SK-N-SH (cell line): ENCODE measurements at regions not wholly inside any gene's neighbourhood (a gene's known extent, or its start where the extent isn't known, plus 50 kb on each side); places are given as distances from the start of the nearest gene placed in this dataset.

Experiments used
- CTCF ChIA-PET: fragments of 300-600, 350-600 bp; formaldehyde crosslinking; extraction: SDS; loops from one replicate; lab custom pipeline; 2021; lab: Yijun Ruan, JAX
- POLR2A ChIA-PET: fragments of 350-600 bp; sonication (Branson Sonifier 250); formaldehyde crosslinking; extraction: SDS; loops from one replicate; lab custom pipeline; 2020; ENCODE audit warnings: antibody characterized with exemption, inconsistent platforms; lab: Yijun Ruan, JAX
- DNase-seq: peaks from one replicate; pipeline ENCODE4 v3.0.0; 2012
- H2AFZ ChIP-seq: fragments of 200-600 bp; sonication (generic); 2 replicates; pipeline ENCODE4 v1.8.1; 2016; ENCODE audit warnings: antibody characterized with exemption, mild to moderate bottlenecking, low read depth
- H3F3A ChIP-seq: fragments of 200-600 bp; sonication (generic); replicated peaks from 2 replicates; pipeline ENCODE3; 2016; ENCODE audit warnings: antibody characterized with exemption, mild to moderate bottlenecking; ENCODE audit not compliant: insufficient read depth
- H3K27ac ChIP-seq, 2 experiments: fragments of 200-500 bp in 1 of 2; fragments of 200-600 bp in 1 of 2; sonication (Bioruptor generic) in 1 of 2; sonication (generic), shearing (Covaris generic) in 1 of 2; 2 replicates each; pipeline versions ENCODE4 v1.5.1 to v1.6.1; 2014 to 2016; ENCODE audit warnings: low read depth in 2 of 2, inconsistent platforms in 1 of 2, low read length in 1 of 2, mild to moderate bottlenecking in 1 of 2, mixed read lengths in 1 of 2
- H3K27me3 ChIP-seq: fragments of 200-600 bp; sonication (generic), shearing (Covaris generic); 2 replicates; pipeline ENCODE4 v1.6.1; 2016; ENCODE audit warnings: mixed run types; ENCODE audit not compliant: insufficient read depth
- H3K36me3 ChIP-seq, 2 experiments: fragments of 200-500 bp in 1 of 2; fragments of 200-600 bp in 1 of 2; sonication (Bioruptor generic) in 1 of 2; sonication (generic) in 1 of 2; replicated peaks in 1 of 2; 2 replicates each; pipeline versions ENCODE3 to v1.5.1; 2014 to 2016; ENCODE audit warnings: low read length in 1 of 2, mild to moderate bottlenecking in 1 of 2; ENCODE audit not compliant: insufficient read depth in 2 of 2, control insufficient read depth in 1 of 2
- H3K4me1 ChIP-seq, 2 experiments: fragments of 200-500 bp in 1 of 2; fragments of 200-600 bp in 1 of 2; sonication (Bioruptor generic) in 1 of 2; sonication (generic), shearing (Covaris generic) in 1 of 2; 2 replicates each; pipeline versions ENCODE4 v1.5.1 to v1.6.1; 2014 to 2016; ENCODE audit warnings: low read depth in 1 of 2, low read length in 1 of 2, mixed run types in 1 of 2; ENCODE audit not compliant: insufficient read depth in 2 of 2, control insufficient read depth in 1 of 2
- H3K4me2 ChIP-seq: fragments of 200-600 bp; sonication (generic), shearing (Covaris generic); 2 replicates; pipeline ENCODE4 v1.6.1; 2017; ENCODE audit warnings: mixed run types
- H3K4me3 ChIP-seq, 2 experiments: fragments of 200-500 bp in 1 of 2; fragments of 200-600 bp in 1 of 2; sonication (Bioruptor generic) in 1 of 2; sonication (generic), shearing (Covaris generic) in 1 of 2; 2 replicates each; pipeline versions ENCODE4 v1.5.1 to v1.8.1; 2014 to 2016; ENCODE audit warnings: low read depth in 2 of 2, inconsistent platforms in 1 of 2, low read length in 1 of 2, mild to moderate bottlenecking in 1 of 2, mixed read lengths in 1 of 2, moderate library complexity in 1 of 2
- H3K79me2 ChIP-seq: fragments of 200-600 bp; sonication (generic); 2 replicates; pipeline ENCODE4 v1.8.1; 2017; ENCODE audit warnings: mild to moderate bottlenecking; ENCODE audit not compliant: insufficient read depth
- H3K9ac ChIP-seq: fragments of 200-600 bp; sonication (generic); 2 replicates; pipeline ENCODE4 v1.6.1; 2017; ENCODE audit warnings: mixed run types
- H3K9me2 ChIP-seq: fragments of 200-600 bp; sonication (generic); 2 replicates; pipeline ENCODE4 v1.6.1; 2017; ENCODE audit warnings: mixed run types
- H3K9me3 ChIP-seq: fragments of 200-600 bp; sonication (generic); 2 replicates; pipeline ENCODE4 v1.6.1; 2017; ENCODE audit warnings: mixed run types, mild to moderate bottlenecking, moderate library complexity
- H4K20me1 ChIP-seq: fragments of 200-600 bp; sonication (generic); 2 replicates; pipeline ENCODE4 v1.6.1; 2017; ENCODE audit warnings: mild to moderate bottlenecking, mixed run types; ENCODE audit not compliant: insufficient read depth
- ELF1 ChIP-seq: IDR thresholded peaks from 2 replicates; pipeline ENCODE4 v1.4.0; 2012
- EZH2phosphoT487 ChIP-seq: fragments of 200-600 bp; sonication (generic); IDR thresholded peaks from 2 replicates; pipeline ENCODE4 v1.6.1; 2017; ENCODE audit warnings: low read depth, mixed run types, mild to moderate bottlenecking, antibody characterized with exemption, moderate library complexity, borderline replicate concordance
- FOXM1 ChIP-seq: IDR thresholded peaks from 2 replicates; pipeline ENCODE4 v1.4.0; 2012; ENCODE audit warnings: low read depth, mild to moderate bottlenecking
- GABPA ChIP-seq: IDR thresholded peaks from 2 replicates; pipeline ENCODE4 v1.4.0; 2012; ENCODE audit warnings: low read depth, mild to moderate bottlenecking
- MEF2A ChIP-seq: IDR thresholded peaks from 2 replicates; pipeline ENCODE4 v1.4.0; 2012; ENCODE audit warnings: low read depth, borderline replicate concordance
- MXI1 ChIP-seq: IDR thresholded peaks from 2 replicates; pipeline ENCODE4 v1.6.1; 2012; ENCODE audit warnings: mild to moderate bottlenecking, low read depth, low read length, improper control_type of control experiment
- NRF1 ChIP-seq: IDR thresholded peaks from 2 replicates; pipeline ENCODE4 v1.6.1; 2012; ENCODE audit warnings: low read depth, mild to moderate bottlenecking, low read length
- POLR2AphosphoS5 ChIP-seq: IDR thresholded peaks from 2 replicates; pipeline ENCODE4 v1.6.1; 2012; ENCODE audit warnings: low read depth, low read length
- RCOR1 ChIP-seq: fragments of 150-350 bp; IDR thresholded peaks from 2 replicates; pipeline ENCODE4 v1.6.1; 2017; ENCODE audit warnings: antibody characterized with exemption, low read length
- SMC3 ChIP-seq: IDR thresholded peaks from 2 replicates; pipeline ENCODE4 v1.6.1; 2012; ENCODE audit warnings: low read depth, low read length, improper control_type of control experiment
- TCF12 ChIP-seq: IDR thresholded peaks from 2 replicates; pipeline ENCODE4 v1.4.0; 2012
- TEAD4 ChIP-seq: IDR thresholded peaks from 2 replicates; pipeline ENCODE4 v1.4.0; 2012; ENCODE audit warnings: mild to moderate bottlenecking, borderline replicate concordance; ENCODE audit not compliant: insufficient read depth
- WGBS: methylation state at CpG from one replicate; pipeline ENCODE4 v1.1.6; 2017; ENCODE audit warnings: low lambda C conversion rate; 5-methylcytosine and 5-hydroxymethylcytosine counted together
- TF ChIP-seq, protein P1 (sequence below): IDR thresholded peaks from 2 replicates; pipeline ENCODE4 v1.4.0; 2012; ENCODE audit warnings: low read depth, borderline replicate concordance
- TF ChIP-seq, protein P2 (sequence below): fragments of 150-350 bp; IDR thresholded peaks from 2 replicates; pipeline ENCODE4 v1.6.1; 2016; ENCODE audit warnings: mild to moderate bottlenecking, low read depth, low read length
- TF ChIP-seq, protein P3 (sequence below): IDR thresholded peaks from 2 replicates; pipeline ENCODE4 v1.6.1; 2012; ENCODE audit warnings: mild to moderate bottlenecking, low read depth, low read length, moderate library complexity
- TF ChIP-seq, protein P4 (sequence below): fragments of 150-350 bp; IDR thresholded peaks from 2 replicates; pipeline ENCODE4 v1.6.1; 2017; ENCODE audit warnings: antibody characterized with exemption, low read length, low read depth, borderline replicate concordance

DNA sequence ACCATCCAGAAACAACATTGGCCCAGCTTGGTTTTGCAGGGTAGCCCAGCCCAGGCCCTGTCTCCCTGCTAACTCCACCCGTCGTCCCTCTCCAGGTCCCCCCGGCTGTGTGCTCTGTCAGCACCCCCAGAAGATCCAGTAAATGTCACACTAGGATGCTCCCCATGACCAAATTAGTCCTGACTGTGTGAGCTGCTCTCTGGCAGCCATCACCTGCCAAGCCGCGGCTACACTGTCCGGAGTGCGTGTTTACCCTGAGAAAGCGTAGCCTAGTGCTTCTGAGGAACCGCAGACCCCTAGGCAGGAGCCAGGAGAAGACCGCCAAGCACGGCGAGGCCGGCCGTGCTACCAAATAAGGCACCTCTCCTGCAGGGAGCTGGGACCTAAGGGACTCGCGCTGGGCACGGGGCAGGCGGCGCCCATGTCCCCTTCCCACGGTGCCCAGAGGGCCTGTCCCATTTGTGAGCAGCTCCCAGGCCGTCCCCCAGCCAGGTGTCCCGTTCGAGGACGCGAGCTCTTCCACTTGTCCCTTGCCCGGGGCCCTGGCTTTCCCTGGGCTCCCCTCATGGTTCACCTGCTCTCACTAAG lies 849.9 kb downstream of the RNF144A start:
- WGBS: 92% methylated on average over 25 of the region's 26 CpGs
- Histone ChIP-seq H3F3A (no peaks in the 10 kb centered on the region), H3K27ac (no peak overlapping the region), H3K4me1 (no peaks in the 10 kb centered on the region), H2AFZ (no peak overlapping the region), H3K4me2 (no peak overlapping the region), H3K9me2 (no peaks in the 10 kb centered on the region), H3K4me3 (no peak overlapping the region), H3K9me3 (no peaks in the 10 kb centered on the region; the same call in 1 of the 2 replicates), H3K9ac (no peak overlapping the region)
- DNase-seq: no peak
- POLR2A ChIA-PET: no interaction called here
- TF ChIP-seq RCOR1: no peak
- TF ChIP-seq, protein P1, sequence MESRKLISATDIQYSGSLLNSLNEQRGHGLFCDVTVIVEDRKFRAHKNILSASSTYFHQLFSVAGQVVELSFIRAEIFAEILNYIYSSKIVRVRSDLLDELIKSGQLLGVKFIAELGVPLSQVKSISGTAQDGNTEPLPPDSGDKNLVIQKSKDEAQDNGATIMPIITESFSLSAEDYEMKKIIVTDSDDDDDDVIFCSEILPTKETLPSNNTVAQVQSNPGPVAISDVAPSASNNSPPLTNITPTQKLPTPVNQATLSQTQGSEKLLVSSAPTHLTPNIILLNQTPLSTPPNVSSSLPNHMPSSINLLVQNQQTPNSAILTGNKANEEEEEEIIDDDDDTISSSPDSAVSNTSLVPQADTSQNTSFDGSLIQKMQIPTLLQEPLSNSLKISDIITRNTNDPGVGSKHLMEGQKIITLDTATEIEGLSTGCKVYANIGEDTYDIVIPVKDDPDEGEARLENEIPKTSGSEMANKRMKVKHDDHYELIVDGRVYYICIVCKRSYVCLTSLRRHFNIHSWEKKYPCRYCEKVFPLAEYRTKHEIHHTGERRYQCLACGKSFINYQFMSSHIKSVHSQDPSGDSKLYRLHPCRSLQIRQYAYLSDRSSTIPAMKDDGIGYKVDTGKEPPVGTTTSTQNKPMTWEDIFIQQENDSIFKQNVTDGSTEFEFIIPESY: no peak
- TF ChIP-seq TCF12: no peak
- no peak for TF ChIP-seq POLR2AphosphoS5
- no peak for TF ChIP-seq FOXM1
- no peak for TF ChIP-seq ELF1
- TF ChIP-seq, protein P2, sequence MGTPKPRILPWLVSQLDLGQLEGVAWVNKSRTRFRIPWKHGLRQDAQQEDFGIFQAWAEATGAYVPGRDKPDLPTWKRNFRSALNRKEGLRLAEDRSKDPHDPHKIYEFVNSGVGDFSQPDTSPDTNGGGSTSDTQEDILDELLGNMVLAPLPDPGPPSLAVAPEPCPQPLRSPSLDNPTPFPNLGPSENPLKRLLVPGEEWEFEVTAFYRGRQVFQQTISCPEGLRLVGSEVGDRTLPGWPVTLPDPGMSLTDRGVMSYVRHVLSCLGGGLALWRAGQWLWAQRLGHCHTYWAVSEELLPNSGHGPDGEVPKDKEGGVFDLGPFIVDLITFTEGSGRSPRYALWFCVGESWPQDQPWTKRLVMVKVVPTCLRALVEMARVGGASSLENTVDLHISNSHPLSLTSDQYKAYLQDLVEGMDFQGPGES: no peak
- no peak for TF ChIP-seq SMC3
- TF ChIP-seq MEF2A: no peak
- TF ChIP-seq MXI1: no peak
- TF ChIP-seq TEAD4: no peak
- no peak for TF ChIP-seq NRF1
- TF ChIP-seq EZH2phosphoT487: no peak
- TF ChIP-seq GABPA: no peak
- TF ChIP-seq, protein P3, sequence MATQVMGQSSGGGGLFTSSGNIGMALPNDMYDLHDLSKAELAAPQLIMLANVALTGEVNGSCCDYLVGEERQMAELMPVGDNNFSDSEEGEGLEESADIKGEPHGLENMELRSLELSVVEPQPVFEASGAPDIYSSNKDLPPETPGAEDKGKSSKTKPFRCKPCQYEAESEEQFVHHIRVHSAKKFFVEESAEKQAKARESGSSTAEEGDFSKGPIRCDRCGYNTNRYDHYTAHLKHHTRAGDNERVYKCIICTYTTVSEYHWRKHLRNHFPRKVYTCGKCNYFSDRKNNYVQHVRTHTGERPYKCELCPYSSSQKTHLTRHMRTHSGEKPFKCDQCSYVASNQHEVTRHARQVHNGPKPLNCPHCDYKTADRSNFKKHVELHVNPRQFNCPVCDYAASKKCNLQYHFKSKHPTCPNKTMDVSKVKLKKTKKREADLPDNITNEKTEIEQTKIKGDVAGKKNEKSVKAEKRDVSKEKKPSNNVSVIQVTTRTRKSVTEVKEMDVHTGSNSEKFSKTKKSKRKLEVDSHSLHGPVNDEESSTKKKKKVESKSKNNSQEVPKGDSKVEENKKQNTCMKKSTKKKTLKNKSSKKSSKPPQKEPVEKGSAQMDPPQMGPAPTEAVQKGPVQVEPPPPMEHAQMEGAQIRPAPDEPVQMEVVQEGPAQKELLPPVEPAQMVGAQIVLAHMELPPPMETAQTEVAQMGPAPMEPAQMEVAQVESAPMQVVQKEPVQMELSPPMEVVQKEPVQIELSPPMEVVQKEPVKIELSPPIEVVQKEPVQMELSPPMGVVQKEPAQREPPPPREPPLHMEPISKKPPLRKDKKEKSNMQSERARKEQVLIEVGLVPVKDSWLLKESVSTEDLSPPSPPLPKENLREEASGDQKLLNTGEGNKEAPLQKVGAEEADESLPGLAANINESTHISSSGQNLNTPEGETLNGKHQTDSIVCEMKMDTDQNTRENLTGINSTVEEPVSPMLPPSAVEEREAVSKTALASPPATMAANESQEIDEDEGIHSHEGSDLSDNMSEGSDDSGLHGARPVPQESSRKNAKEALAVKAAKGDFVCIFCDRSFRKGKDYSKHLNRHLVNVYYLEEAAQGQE: no peak
- TF ChIP-seq, protein P4, sequence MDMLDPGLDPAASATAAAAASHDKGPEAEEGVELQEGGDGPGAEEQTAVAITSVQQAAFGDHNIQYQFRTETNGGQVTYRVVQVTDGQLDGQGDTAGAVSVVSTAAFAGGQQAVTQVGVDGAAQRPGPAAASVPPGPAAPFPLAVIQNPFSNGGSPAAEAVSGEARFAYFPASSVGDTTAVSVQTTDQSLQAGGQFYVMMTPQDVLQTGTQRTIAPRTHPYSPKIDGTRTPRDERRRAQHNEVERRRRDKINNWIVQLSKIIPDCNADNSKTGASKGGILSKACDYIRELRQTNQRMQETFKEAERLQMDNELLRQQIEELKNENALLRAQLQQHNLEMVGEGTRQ: no peak
- TF ChIP-seq, all 33 proteins: peak for 0
- CTCF ChIA-PET: interaction anchor here (1.0 kb wide), 1 partner anchor 13 kb away, joined by 4 read pairs; no protein-coding TSS in a partner anchor
- H4K20me1 ChIP-seq: no peaks in the 10 kb centered on the region
- no peaks in the 10 kb centered on the region for H3K27me3 ChIP-seq
- H3K79me2 ChIP-seq: no peaks in the 10 kb centered on the region
- H3K36me3 ChIP-seq: no peaks in the 10 kb centered on the region
